HG02852 (cell line): ENCODE measurements at regions not wholly inside any gene's neighbourhood (a gene's known extent, or its start where the extent isn't known, plus 50 kb on each side); places are given as distances from the start of the nearest gene placed in this dataset.
"Not testable (repeated sequence)": the region's sequence is repeated elsewhere in the genome, so short reads cannot be mapped to it uniquely, and the experiment has no call there.

Experiments used
- ATAC-seq: cut with Tn5 transposase; IDR thresholded peaks from one replicate; pipeline ENCODE4 v1.9.1; 2021; ENCODE audit warnings: mild to moderate bottlenecking, moderate library complexity; ENCODE audit not compliant: unreplicated experiment

DNA sequence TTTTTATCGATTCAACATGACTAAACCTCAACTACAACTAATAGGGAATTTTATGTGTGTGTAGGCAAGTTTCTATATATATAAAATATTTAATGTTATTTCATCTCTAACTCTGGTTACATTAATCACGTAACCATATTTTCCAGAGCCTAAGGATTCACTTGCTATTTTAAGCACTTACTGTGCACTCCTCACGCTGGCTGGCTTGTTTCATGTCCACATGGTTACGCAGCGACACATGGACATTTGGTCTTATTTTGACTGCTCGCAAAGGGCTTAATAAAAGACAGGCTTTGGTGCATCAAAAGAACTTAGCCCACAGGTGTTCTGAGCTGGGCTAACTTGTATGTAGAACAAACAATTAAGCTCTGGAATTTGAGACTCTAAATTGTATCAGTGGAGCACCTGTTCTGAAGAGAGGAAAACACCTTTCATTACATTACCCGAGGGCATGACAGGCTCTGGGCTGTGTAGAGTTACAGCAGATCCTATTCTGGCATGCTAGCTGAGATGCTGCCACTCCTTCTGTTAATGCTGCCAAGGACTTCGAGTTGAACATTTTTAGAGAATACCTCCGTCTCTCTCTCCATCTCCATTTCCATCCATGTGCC is 130.0 kb upstream of the NR2F2 start:
- no peak for ATAC-seq

GRCh38 chr15:96201696-96202095 is 128.8 kb upstream of the NR2F2 start:
- no peak for ATAC-seq

- not testable (repeated sequence) for ATAC-seq
Measured at GRCh38 chr15:96205588-96205987, 124.9 kb upstream of the NR2F2 start.

DNA sequence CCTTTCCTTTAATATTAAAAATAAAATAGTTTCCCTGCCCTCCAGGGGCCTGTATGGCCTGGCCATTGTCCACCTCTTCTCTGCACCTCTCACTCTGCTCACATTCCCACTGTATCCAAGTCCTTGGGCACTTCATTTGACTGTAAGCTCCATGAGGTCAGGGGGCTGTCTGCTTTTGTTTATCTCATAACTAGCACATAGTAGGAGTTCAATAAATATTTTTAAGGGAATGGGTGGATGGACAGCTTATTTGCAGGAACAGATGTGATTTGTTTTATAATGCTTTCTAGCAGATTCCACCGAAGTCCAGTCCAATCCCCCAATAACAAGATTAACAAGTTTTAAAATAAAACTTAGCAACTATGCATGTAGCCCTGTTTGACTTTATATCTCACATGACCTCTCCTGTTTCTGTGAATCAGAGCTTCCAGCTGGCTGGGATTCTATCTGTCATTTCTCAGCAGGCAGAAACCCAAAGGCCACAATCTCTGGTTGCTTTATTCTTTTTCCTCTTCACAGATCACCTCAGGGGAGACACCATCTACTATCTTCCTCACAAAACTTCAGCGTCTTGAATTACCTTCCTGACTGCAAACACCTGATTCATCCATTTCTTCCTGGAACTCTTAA is 123.0 kb upstream of the NR2F2 start:
- ATAC-seq, result no peak

GRCh38 chr15:96209285-96209735 is 121.2 kb upstream of the NR2F2 start:
- ATAC-seq, result no peak

- ATAC-seq, result no peak
Measured at GRCh38 chr15:96213045-96213444, 117.5 kb upstream of the NR2F2 start.

- ATAC-seq, result no peak
Measured at GRCh38 chr15:96213896-96214295, 116.6 kb upstream of the NR2F2 start.

DNA sequence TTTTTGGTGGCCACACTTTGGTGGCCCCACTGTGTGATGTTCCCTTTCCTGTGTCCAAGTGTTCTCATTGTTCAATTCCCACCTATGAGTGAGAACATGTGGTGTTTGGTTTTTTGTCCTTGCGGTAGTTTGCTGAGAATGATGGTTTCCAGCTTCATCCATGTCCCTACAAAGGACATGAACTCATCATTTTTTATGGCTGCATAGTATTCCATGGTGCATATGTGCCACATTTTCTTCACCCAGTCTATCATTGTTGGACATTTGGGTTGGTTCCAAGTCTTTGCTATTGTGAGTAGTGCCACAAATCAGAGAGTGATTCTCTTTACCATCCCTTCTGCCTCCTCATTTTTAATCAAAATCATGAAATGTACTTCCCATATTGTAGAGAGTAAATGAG is 114.0 kb upstream of the NR2F2 start:
- not testable (repeated sequence) for ATAC-seq

GRCh38 chr15:96217983-96218382 is 112.5 kb upstream of the NR2F2 start:
- no peak for ATAC-seq

GRCh38 chr15:96218623-96219455 is 111.7 kb upstream of the NR2F2 start:
- no peak for ATAC-seq

DNA sequence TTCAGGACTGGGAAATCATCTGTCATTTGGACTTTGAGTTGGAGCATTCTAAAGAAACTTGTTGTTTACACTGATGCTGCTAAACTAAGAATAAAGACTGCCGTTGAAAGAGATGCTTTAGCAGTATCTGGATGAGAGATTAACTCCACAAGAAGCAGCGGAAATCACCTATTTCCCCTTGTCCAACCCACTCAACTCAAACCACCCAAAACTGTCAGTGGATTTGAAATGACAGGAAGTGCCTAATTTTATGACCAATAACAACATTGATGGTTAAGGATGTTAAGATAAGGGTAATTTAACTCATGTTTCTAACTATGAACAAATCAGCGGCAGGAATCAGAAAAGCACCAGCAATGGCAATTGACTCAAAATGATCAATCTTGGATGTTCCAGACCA is 110.8 kb upstream of the NR2F2 start:
- ATAC-seq, result no peak

- ATAC-seq, result no peak
Measured at GRCh38 chr15:96220657-96221056, 109.8 kb upstream of the NR2F2 start.

- ATAC-seq, result no peak
Measured at GRCh38 chr15:96222981-96223380, 107.5 kb upstream of the NR2F2 start.

DNA sequence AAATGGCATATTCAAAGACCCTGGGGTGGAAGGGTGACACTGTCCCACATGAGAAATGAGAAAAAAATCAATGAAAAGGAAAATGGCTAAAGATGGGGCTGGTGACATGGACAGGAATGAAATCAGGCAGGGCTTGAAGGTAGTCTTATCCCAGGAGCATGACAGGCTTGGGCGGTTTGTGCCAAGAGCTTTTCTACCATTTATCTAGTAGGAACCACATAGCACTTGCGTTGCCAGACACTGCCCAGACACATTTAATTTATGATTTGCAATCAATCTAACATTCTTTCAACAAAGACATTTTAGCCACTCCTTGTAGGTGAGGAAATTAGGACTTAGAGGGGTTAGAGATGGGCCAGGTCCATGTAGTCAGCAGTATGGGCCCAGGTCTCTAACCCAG is 106.6 kb upstream of the NR2F2 start:
- no peak for ATAC-seq

DNA sequence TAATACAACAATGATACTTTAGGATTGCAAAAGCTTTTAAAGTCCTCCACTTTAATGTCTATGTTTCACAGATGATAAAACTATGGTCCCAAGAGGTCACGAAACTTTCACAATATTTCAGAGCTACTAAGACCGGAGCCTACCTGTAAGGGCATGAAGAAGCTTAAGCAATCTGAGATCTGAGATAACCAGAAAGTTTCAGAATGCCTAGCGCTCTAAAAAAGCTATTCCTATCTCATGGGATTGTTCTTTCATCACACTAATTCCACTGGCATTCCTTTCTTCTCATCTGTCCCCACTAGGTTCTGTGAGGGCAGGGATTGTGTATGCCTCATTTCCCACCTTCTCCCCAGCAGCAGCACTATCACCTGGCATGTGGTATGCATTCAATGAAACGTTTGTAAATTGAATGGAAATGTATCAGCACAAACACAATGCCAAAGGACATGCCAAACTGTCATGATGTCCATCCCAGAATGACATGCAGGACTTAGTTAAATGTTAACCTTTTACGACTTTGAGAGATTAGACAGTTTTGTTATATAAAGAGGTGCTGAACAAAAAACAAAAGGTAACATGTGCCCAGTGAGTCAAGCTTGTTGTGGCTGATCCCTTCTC is 104.7 kb upstream of the NR2F2 start:
- no peak for ATAC-seq

- ATAC-seq, result no peak
Measured at GRCh38 chr15:96230526-96231181, 99.8 kb upstream of the NR2F2 start.

DNA sequence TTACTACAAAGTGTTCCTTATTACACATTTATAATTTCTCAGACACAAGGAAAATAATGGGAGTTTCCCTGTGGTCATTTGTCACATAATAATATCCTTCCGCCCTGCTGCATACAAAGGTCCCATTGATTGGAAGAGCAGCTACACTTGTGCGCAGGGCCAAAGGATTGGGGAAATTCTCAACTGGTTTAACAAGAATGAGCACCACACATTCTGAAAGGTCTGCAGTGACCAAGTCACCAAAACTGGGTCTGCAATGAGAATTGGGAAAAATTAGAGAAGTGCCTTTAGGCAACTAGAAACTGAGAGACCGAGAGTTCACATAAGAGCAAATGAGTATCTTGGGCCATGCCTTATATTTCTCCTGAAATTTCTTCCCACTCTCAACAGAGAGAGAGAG is 98.2 kb upstream of the NR2F2 start:
- no peak for ATAC-seq

- peak; percentile 64 for ATAC-seq
Measured at GRCh38 chr15:96234109-96234892, 96.2 kb upstream of the NR2F2 start.

GRCh38 chr15:96237002-96237401 is 93.5 kb upstream of the NR2F2 start:
- ATAC-seq, result no peak

- no peak for ATAC-seq
Measured at GRCh38 chr15:96242761-96243160, 87.7 kb upstream of the NR2F2 start.
